ENCODE measurements at regions not wholly inside any gene's neighbourhood (a gene's known extent, or its start where the extent isn't known, plus 50 kb on each side); places are given as distances from the start of the nearest gene placed in this dataset.
"Not testable (repeated sequence)": the region's sequence is repeated elsewhere in the genome, so short reads cannot be mapped to it uniquely, and the experiment has no call there.

DNA sequence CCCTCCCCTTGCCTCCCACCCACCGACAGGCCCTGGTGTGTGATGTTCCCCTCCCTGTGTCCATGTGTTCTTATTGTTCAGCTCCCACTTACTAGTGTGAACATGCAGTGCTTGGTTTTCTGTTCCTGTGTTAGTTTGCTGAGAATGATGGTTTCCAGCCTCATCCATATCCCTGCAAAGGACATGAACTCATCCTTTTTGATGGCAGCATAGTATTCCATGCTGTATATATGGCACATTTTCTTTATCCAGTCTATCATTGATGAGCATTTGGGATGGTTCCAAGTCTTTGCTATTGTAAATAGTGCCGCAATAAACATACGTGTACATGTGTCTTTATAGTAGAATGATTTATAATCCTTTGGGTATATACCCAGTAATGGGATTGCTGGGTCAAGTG, 538.1 kb upstream of the ZNF804A start:
- H3K27ac Mint-ChIP-seq; POLR2A ChIA-PET; H3K27me3 Mint-ChIP-seq; CTCF ChIA-PET; H3K36me3 Mint-ChIP-seq (ENCODE audit: low read depth); DNase-seq; H3K4me1 Mint-ChIP-seq; H3K4me3 Mint-ChIP-seq; H3K9me3 Mint-ChIP-seq: not testable (repeated sequence)

DNA sequence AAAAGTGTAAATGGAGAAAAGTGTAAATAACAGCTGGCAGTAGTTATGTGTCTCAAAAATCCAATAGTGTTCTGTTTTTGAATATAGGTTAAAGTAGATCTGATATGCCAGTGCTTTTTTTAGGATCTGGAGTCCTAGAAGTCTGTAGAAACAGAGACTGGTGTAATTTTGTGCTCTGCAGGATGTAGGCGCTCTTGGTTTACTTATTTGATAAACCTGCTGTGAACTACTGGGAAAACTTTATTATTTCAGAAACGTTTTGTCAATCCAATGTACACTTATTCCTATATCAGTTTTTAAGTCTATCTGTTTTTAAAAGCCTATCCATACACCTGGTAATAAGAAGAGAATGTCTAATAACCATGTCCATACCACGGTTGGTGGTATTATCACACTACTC, 530.8 kb upstream of the ZNF804A start:
- CTCF ChIA-PET = no interaction called here
- Mint-ChIP-seq H3K9me3 (peaks cover 9% of the 10 kb centered on the region), H3K27ac (no peak overlapping the region), H3K27me3 (no peaks in the 10 kb centered on the region), H3K4me3 (no peak overlapping the region), H3K4me1 (no peaks in the 10 kb centered on the region), H3K36me3 (ENCODE audit: low read depth) (no peaks in the 10 kb centered on the region)
- DNase-seq = no peak
- POLR2A ChIA-PET = no interaction called here

DNA sequence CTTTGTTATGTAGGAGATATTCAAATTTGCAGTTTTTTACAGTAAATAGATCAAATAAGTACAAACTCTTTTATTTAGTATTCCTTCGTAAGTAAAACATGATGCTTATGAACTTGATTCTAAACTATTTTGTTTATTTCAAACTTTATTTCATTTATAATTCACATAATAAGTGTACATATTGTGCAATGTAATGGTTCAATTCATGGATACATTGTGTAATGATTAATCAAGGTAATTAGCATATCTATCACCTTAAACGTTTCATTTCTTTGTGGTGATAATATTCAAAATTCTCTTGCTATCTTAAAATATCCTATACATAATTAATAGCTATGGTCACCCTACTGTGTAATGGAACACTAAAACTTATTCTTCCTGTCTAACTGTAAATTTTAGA, 525.9 kb upstream of the ZNF804A start:
- H3K4me3 Mint-ChIP-seq = no peak overlapping the region
- ChIA-PET POLR2A (no interaction called here), CTCF (no interaction called here)
- DNase-seq = no peak
- H3K27me3 Mint-ChIP-seq = no peaks in the 10 kb centered on the region
- no peaks in the 10 kb centered on the region for H3K9me3 Mint-ChIP-seq
- no peaks in the 10 kb centered on the region for H3K36me3 Mint-ChIP-seq (ENCODE audit: low read depth)
- no peak overlapping the region for H3K27ac Mint-ChIP-seq
- H3K4me1 Mint-ChIP-seq = no peaks in the 10 kb centered on the region

DNA sequence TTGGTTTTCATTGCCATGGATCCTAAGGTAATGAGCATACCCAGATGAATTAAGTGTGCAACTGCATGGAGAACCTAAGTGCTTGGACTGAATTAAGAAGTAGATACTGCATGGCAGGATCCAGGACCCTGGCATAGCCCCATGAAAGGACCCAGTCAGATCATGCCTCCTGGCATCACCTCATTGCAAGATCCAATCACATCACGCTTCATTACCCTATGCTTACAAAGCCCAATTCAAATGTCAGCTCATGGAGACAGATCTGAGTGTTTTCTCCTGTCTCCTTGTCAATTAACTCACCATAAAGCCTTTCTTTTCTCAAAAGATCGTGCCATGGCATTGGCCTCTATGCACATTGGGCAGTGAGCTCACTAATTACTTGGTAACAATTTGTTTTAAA, 519.8 kb upstream of the ZNF804A start:
- Mint-ChIP-seq H3K36me3 (ENCODE audit: low read depth) (no peaks in the 10 kb centered on the region), H3K27me3 (no peaks in the 10 kb centered on the region), H3K4me1 (no peaks in the 10 kb centered on the region), H3K9me3 (no peaks in the 10 kb centered on the region), H3K27ac (no peak overlapping the region), H3K4me3 (no peak overlapping the region)
- DNase-seq = no peak
- CTCF ChIA-PET = no interaction called here
- POLR2A ChIA-PET = no interaction called here

DNA sequence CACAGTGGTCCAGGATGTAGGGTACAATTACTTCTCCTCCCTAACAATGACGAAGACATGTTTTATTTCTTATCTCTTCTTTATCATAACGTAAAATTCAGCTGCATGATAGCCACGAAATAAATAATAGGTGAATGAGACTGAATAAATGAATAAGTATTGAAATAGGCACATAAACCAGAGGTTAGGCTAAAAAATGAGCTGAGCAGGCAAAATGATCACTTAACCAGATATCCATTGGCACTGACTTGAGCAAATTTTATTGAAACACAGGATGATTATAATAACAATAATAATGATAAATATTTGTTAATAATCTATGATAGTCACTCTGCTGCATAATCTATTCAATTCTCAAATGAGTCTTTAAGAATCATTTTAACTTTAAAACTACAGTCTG, 506.9 kb upstream of the ZNF804A start:
- H3K36me3 Mint-ChIP-seq (ENCODE audit: low read depth) = no peaks in the 10 kb centered on the region
- no peak overlapping the region for H3K4me3 Mint-ChIP-seq
- H3K9me3 Mint-ChIP-seq = peaks cover 5% of the 10 kb centered on the region
- no peak for DNase-seq
- no peak overlapping the region for H3K27ac Mint-ChIP-seq
- no peaks in the 10 kb centered on the region for H3K4me1 Mint-ChIP-seq
- ChIA-PET CTCF (interaction anchor here (0.5 kb wide), 1 partner anchor 1833 kb away, joined by 3 read pairs; no protein-coding TSS in a partner anchor), POLR2A (no interaction called here)
- no peaks in the 10 kb centered on the region for H3K27me3 Mint-ChIP-seq

DNA sequence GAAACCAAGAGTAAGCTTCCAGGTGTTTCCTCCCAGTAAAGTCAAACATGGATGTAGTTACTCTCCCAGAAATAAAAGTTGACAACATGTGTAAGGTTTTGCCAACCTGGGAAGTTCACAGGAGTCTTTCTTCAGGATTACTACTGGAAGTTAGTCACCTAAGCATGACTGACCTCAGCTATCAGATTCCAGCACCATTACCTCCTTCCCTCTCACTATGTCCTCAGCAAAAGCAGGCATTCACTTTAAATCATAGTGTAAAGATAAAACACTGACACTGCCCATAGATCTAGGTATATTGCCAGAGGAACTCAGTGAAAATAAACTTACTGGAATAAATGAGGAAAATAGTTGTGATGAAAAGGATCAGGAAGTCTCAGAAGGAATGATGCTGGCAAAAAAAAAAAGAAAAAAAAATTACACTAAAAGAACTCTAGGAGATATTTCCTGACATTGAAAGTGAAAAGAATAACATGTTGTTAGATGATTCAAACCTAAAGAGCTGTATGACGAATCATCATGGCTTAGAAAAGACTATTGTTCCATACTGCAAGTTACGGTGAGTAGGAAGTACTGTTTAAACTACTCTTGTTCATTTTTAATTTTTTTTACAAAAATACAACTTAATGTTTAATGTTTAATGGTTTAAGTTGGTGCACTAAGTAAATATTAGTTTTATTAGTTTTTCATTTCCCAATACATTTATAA, 484.5 kb upstream of the ZNF804A start:
- no peak overlapping the region for H3K27ac Mint-ChIP-seq
- ChIA-PET POLR2A (no interaction called here), CTCF (no interaction called here)
- no peaks in the 10 kb centered on the region for H3K27me3 Mint-ChIP-seq
- peaks cover 2% of the 10 kb centered on the region for H3K9me3 Mint-ChIP-seq
- DNase-seq = no peak
- no peak overlapping the region for H3K4me3 Mint-ChIP-seq
- H3K4me1 Mint-ChIP-seq = no peaks in the 10 kb centered on the region
- no peaks in the 10 kb centered on the region for H3K36me3 Mint-ChIP-seq (ENCODE audit: low read depth)

DNA sequence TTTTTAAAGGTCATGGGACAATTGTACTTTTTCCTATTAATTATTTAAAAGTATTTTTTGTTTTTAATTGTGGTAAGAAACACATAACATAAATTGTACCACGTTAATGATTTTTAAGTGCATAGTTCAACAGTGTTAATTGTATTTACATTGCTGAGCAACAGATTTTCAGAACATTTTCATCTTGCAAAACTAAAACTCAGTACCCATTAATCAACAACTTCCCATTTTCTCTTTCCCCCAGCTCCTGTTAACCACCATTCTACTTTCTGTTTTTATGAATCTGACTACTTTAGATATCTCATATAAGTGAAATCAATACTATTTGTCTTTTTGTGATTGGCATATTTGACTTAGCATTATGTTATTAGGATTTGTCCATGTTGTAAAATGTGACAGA, 483.9 kb upstream of the ZNF804A start:
- no peak overlapping the region for H3K27ac Mint-ChIP-seq
- H3K36me3 Mint-ChIP-seq (ENCODE audit: low read depth) = no peaks in the 10 kb centered on the region
- H3K4me3 Mint-ChIP-seq = no peak overlapping the region
- DNase-seq = no peak
- H3K4me1 Mint-ChIP-seq = no peaks in the 10 kb centered on the region
- ChIA-PET CTCF (no interaction called here), POLR2A (no interaction called here)
- H3K27me3 Mint-ChIP-seq = no peaks in the 10 kb centered on the region
- H3K9me3 Mint-ChIP-seq = peaks cover 2% of the 10 kb centered on the region

DNA sequence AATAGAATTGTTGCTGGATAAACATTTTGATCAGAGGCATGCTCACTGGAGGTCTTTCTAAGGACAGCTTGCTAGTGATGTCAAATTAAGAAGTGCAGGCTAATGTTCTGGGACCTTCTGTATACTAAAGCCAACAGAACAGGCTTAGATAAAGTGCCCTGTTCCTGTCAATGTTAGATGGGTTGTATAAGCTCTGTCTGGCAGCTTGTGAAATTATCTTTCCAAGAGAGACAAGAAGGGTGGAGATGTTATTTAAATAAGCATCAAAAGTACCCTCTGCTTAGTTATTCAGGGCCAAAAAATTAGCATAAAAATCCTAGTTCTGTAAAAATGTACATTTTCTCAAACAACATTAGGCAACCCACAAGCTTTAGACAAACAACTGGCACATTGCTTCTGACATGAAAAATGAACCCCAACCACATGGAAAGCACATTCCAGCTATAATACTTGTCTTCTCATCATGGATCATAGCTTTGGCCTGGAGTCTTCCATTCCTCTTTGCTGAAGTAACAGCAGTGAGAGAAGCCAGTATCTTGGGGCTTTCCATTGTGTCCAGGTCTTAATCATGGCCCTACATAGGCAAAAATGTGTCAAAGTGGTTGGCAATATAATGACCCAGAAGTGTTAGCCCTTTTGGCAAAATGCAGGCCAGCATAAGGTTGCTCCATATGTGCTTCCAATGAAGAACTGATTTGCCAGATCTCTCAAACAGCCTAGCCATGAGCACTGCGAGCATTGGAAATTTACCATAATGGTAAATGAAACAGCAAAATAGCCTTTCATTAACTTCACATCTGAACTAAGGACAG, 478.1 kb upstream of the ZNF804A start:
- Mint-ChIP-seq H3K9me3 (no peaks in the 10 kb centered on the region), H3K4me3 (no peak overlapping the region), H3K36me3 (ENCODE audit: low read depth) (no peaks in the 10 kb centered on the region), H3K4me1 (no peaks in the 10 kb centered on the region), H3K27ac (no peak overlapping the region), H3K27me3 (no peaks in the 10 kb centered on the region)
- DNase-seq = no peak
- ChIA-PET CTCF (interaction anchor here (1.1 kb wide), 1 partner anchor 17 kb away, joined by 3 read pairs; no protein-coding TSS in a partner anchor), POLR2A (interaction anchor here (0.6 kb wide), 1 partner anchor 21 kb away, joined by 3 read pairs; no protein-coding TSS in a partner anchor)

DNA sequence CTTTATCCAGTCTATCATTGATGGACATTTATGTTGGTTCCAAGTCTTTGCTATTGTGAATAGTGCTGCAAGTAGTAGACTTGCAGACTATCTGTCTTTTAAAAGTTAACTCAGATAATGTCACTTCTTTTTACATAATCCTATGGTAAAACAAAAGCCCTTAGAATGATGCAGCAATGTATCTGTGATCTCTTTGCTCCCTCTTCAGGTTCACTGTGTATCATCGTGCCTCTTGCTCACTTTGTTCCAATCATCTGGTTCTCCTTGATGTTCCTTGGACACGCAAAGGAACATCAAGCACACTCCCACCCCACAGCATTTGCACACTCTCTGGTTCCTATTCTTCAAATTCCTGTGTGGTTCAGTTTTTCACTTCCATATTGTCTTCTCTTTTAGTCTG, 472.5 kb upstream of the ZNF804A start:
- peaks cover 2% of the 10 kb centered on the region for H3K9me3 Mint-ChIP-seq
- no peaks in the 10 kb centered on the region for H3K27me3 Mint-ChIP-seq
- no peak for DNase-seq
- H3K4me3 Mint-ChIP-seq = no peak overlapping the region
- no peak overlapping the region for H3K27ac Mint-ChIP-seq
- ChIA-PET CTCF (no interaction called here), POLR2A (interaction anchor here (0.6 kb wide), 1 partner anchor 164 kb away, joined by 3 read pairs; no protein-coding TSS in a partner anchor)
- no peaks in the 10 kb centered on the region for H3K36me3 Mint-ChIP-seq (ENCODE audit: low read depth)
- H3K4me1 Mint-ChIP-seq = no peaks in the 10 kb centered on the region

DNA sequence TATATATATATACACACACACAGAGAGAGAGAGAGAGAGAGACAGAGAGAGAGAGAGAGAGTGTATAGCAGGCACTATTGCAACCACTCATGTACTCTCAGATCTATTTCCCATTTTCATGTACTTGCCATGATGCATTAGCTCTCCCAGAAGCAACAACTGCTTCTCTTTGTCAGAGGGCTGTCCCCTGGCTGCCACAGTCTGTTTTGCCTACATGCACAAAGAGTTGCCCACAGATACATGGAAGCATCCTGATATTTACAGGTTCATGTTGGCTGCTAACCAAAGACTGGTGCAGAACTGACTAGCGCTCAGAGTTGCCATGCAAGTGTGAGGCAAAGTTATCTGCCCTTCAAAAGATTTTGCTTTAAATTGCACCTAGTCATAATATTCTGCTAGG, 469.3 kb upstream of the ZNF804A start:
- Mint-ChIP-seq H3K4me3 (no peak overlapping the region), H3K27ac (no peak overlapping the region), H3K27me3 (no peaks in the 10 kb centered on the region), H3K36me3 (ENCODE audit: low read depth) (no peaks in the 10 kb centered on the region), H3K4me1 (no peaks in the 10 kb centered on the region), H3K9me3 (peaks cover 11% of the 10 kb centered on the region)
- DNase-seq = no peak
- ChIA-PET CTCF (no interaction called here), POLR2A (no interaction called here)

DNA sequence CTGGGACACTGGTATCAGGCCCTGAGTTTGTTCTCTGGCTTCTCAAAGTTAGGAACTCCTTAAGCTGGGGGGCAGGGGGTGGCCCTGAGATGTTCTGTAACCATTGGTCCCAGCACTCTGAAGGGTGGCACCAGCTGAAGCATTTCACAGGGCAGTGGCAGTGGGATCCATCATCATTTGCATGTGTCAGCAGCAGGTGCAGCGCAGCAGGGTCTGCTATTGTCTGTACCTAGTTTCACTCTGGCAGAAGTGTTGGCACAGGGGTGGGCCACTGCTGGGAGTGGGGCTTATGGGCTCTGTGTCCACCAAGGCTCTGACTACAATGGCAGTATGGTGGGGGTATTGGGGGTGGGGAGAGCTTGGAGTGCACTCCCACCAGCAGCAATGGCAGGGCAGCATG, 460.4 kb upstream of the ZNF804A start:
- POLR2A ChIA-PET = no interaction called here

DNA sequence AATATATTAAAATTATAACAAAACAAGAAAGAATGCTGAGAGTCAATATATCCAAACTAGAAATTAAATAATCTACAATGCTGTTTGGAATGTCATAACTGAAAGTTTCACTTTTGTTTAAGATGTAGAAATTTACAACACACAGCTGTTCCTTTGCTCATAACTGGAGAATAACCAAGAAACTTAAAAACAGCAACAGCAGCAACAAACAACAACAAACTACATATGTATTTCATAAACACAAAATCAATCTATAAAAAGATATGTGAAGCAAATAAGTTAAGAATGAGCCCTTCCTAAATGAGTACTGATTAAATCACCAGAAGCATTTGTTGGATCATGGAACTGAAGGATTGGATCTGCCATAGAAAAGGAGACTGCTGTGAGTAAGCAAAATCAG, 456.5 kb upstream of the ZNF804A start:
- H3K9me3 Mint-ChIP-seq = peaks cover 2% of the 10 kb centered on the region
- H3K27me3 Mint-ChIP-seq = no peaks in the 10 kb centered on the region
- H3K36me3 Mint-ChIP-seq (ENCODE audit: low read depth) = no peaks in the 10 kb centered on the region
- ChIA-PET CTCF (no interaction called here), POLR2A (no interaction called here)
- H3K4me3 Mint-ChIP-seq = no peak overlapping the region
- DNase-seq = no peak
- no peaks in the 10 kb centered on the region for H3K4me1 Mint-ChIP-seq
- H3K27ac Mint-ChIP-seq = no peak overlapping the region

More for the DNA sequence above, 460.4 kb upstream of the ZNF804A start:
- H3K27me3 Mint-ChIP-seq = no peaks in the 10 kb centered on the region
- peaks cover 10% of the 10 kb centered on the region for H3K9me3 Mint-ChIP-seq
- no peak overlapping the region for H3K27ac Mint-ChIP-seq
- CTCF ChIA-PET = interaction anchor here (1.1 kb wide), 1 partner anchor 41 kb away, joined by 3 read pairs; no protein-coding TSS in a partner anchor
- DNase-seq = no peak
- H3K4me3 Mint-ChIP-seq = no peak overlapping the region
- H3K4me1 Mint-ChIP-seq = no peaks in the 10 kb centered on the region
- H3K36me3 Mint-ChIP-seq (ENCODE audit: low read depth) = no peaks in the 10 kb centered on the region

DNA sequence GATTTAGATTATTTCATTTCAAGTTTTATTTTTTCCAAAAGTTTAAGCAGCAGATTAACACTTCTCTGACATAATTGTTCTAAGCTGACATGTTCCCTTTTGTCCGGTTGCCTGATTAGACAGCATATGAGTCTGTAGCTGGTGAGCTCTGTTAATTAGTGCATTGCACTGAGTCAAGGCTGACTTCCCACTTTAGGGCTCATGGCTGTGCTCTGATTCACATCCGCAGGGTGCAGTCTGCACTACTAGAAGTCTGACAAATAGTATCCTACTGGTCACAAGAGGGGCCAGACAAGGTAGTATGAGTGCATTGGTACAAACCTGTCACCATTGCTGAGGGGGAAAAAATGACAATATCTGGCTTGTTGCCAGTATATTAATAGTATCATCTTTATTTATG, 443.9 kb upstream of the ZNF804A start:
- CTCF ChIA-PET = no interaction called here
- Mint-ChIP-seq H3K36me3 (ENCODE audit: low read depth) (no peaks in the 10 kb centered on the region), H3K4me3 (no peak overlapping the region), H3K4me1 (no peaks in the 10 kb centered on the region), H3K27me3 (no peaks in the 10 kb centered on the region), H3K9me3 (peaks cover 10% of the 10 kb centered on the region), H3K27ac (no peak overlapping the region)
- POLR2A ChIA-PET = no interaction called here
- no peak for DNase-seq

DNA sequence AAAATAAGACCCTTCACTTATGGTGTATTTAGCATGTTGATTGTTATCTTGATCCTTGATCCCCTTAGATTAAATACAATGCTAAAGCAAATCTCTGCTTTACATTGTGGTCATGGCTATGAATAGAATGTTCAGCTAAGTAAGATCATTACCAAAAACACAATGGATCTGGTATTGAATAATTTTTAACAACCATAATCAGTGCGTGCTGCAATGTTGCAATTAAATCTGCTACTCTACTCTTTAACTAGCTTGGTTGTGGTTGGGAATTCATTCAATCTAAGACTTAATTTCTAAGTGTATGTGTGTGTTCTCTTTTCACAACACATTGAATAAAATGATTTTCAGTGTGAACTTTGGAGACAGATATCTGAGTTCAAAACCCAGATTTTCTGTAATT, 442.5 kb upstream of the ZNF804A start:
- Mint-ChIP-seq H3K27ac (no peak overlapping the region), H3K4me1 (no peaks in the 10 kb centered on the region), H3K36me3 (ENCODE audit: low read depth) (no peaks in the 10 kb centered on the region), H3K9me3 (peaks cover 8% of the 10 kb centered on the region), H3K27me3 (no peaks in the 10 kb centered on the region), H3K4me3 (no peak overlapping the region)
- CTCF ChIA-PET = no interaction called here
- POLR2A ChIA-PET = no interaction called here
- no peak for DNase-seq

All from activated CD4-positive, alpha-beta T cell treated with anti-CD3 and anti-CD28 coated beads, Interleukin-2, amount 10 ng/mL, durations not matched to agents 7 days and 5 days (primary cell).